ENCODE measurements at regions not wholly inside any gene's neighbourhood (a gene's known extent, or its start where the extent isn't known, plus 50 kb on each side); places are given as distances from the start of the nearest gene placed in this dataset.

GRCh38 chr7:17236171-17236570 is 62.3 kb upstream of the AHR start:
- H3K27ac ChIP-seq, result no peak overlapping the region
- H3K79me2 ChIP-seq (ENCODE audit: insufficient read depth, low read depth), result no peaks in the 10 kb centered on the region
- H3K27me3 ChIP-seq (ENCODE audit: insufficient read depth, low read depth), result no peaks in the 10 kb centered on the region
- H2AFZ ChIP-seq (ENCODE audit: low read depth), result no peak overlapping the region
- no peaks in the 10 kb centered on the region for H3K36me3 ChIP-seq (ENCODE audit: insufficient read depth)
- H4K20me1 ChIP-seq (ENCODE audit: insufficient read depth), result no peaks in the 10 kb centered on the region
- H3K4me2 ChIP-seq, result no peak overlapping the region
- no peak for TF ChIP-seq CTCF (conservative IDR thresholded peaks at IDR 0.05; ENCODE audit: low read depth, low read length)
- H3K4me3 ChIP-seq (IDR thresholded peaks at IDR 0.05; ENCODE audit: insufficient read depth, low read depth, low read length), result no peak overlapping the region
- no peaks in the 10 kb centered on the region for H3K4me1 ChIP-seq (ENCODE audit: low read depth, poor library complexity, severe bottlenecking)
- no peak overlapping the region for H3K9ac ChIP-seq

- no peak for TF ChIP-seq CTCF (conservative IDR thresholded peaks at IDR 0.05; ENCODE audit: low read depth, low read length)
- H3K9ac ChIP-seq, result no peak overlapping the region
- H3K79me2 ChIP-seq (ENCODE audit: insufficient read depth, low read depth), result no peaks in the 10 kb centered on the region
- H3K27me3 ChIP-seq (ENCODE audit: insufficient read depth, low read depth), result no peaks in the 10 kb centered on the region
- no peak overlapping the region for H3K4me3 ChIP-seq (IDR thresholded peaks at IDR 0.05; ENCODE audit: insufficient read depth, low read depth, low read length)
- no peaks in the 10 kb centered on the region for H4K20me1 ChIP-seq (ENCODE audit: insufficient read depth)
- H2AFZ ChIP-seq (ENCODE audit: low read depth), result no peak overlapping the region
- H3K4me1 ChIP-seq (ENCODE audit: low read depth, poor library complexity, severe bottlenecking), result no peaks in the 10 kb centered on the region
- no peaks in the 10 kb centered on the region for H3K36me3 ChIP-seq (ENCODE audit: insufficient read depth)
- H3K4me2 ChIP-seq, result no peak overlapping the region
- H3K27ac ChIP-seq, result no peak overlapping the region
Measured at GRCh38 chr7:17236603-17237002, 61.8 kb upstream of the AHR start.

- H3K4me1 ChIP-seq (ENCODE audit: low read depth, poor library complexity, severe bottlenecking), result no peaks in the 10 kb centered on the region
- no peaks in the 10 kb centered on the region for H4K20me1 ChIP-seq (ENCODE audit: insufficient read depth)
- TF ChIP-seq CTCF (conservative IDR thresholded peaks at IDR 0.05; ENCODE audit: low read depth, low read length), result no peak
- no peak overlapping the region for H3K27ac ChIP-seq
- no peaks in the 10 kb centered on the region for H3K36me3 ChIP-seq (ENCODE audit: insufficient read depth)
- H3K4me2 ChIP-seq, result no peak overlapping the region
- no peak overlapping the region for H3K4me3 ChIP-seq (IDR thresholded peaks at IDR 0.05; ENCODE audit: insufficient read depth, low read depth, low read length)
- H2AFZ ChIP-seq (ENCODE audit: low read depth), result no peak overlapping the region
- H3K9ac ChIP-seq, result no peak overlapping the region
- no peaks in the 10 kb centered on the region for H3K79me2 ChIP-seq (ENCODE audit: insufficient read depth, low read depth)
- H3K27me3 ChIP-seq (ENCODE audit: insufficient read depth, low read depth), result no peaks in the 10 kb centered on the region
Measured at GRCh38 chr7:17239046-17239445, 59.4 kb upstream of the AHR start.

GRCh38 chr7:17239683-17240521 is 58.5 kb upstream of the AHR start:
- no peak overlapping the region for H3K4me2 ChIP-seq
- no peaks in the 10 kb centered on the region for H3K27me3 ChIP-seq (ENCODE audit: insufficient read depth, low read depth)
- H2AFZ ChIP-seq (ENCODE audit: low read depth), result no peak overlapping the region
- H3K4me3 ChIP-seq (IDR thresholded peaks at IDR 0.05; ENCODE audit: insufficient read depth, low read depth, low read length), result no peak overlapping the region
- no peaks in the 10 kb centered on the region for H3K36me3 ChIP-seq (ENCODE audit: insufficient read depth)
- no peaks in the 10 kb centered on the region for H3K4me1 ChIP-seq (ENCODE audit: low read depth, poor library complexity, severe bottlenecking)
- no peaks in the 10 kb centered on the region for H4K20me1 ChIP-seq (ENCODE audit: insufficient read depth)
- H3K9ac ChIP-seq, result no peak overlapping the region
- no peaks in the 10 kb centered on the region for H3K79me2 ChIP-seq (ENCODE audit: insufficient read depth, low read depth)
- TF ChIP-seq CTCF (conservative IDR thresholded peaks at IDR 0.05; ENCODE audit: low read depth, low read length), result no peak
- H3K27ac ChIP-seq, result no peak overlapping the region
